ENCODE measurements at regions not wholly inside any gene's neighbourhood (a gene's known extent, or its start where the extent isn't known, plus 50 kb on each side); places are given as distances from the start of the nearest gene placed in this dataset.

DNA sequence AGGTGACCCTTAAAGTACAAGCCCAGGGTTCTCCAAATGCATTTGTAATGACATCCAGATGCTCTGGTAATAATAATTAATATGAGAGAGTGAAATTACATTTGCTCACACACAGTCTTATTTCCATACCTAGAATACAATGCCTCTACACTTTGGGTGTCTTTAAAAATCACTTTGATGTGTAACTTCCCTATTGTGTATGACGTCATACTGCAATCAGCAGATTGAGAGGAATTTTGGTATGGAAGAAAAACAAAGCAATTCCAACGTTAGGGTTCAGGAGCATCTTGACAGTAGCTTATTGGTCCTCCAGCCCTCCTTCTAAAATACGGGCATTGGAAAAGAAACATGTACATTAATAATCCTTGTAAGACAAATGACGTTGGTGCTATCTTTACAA lies 670.6 kb upstream of the ZNF385D start:
- POLR2A ChIA-PET = no interaction called here

DNA sequence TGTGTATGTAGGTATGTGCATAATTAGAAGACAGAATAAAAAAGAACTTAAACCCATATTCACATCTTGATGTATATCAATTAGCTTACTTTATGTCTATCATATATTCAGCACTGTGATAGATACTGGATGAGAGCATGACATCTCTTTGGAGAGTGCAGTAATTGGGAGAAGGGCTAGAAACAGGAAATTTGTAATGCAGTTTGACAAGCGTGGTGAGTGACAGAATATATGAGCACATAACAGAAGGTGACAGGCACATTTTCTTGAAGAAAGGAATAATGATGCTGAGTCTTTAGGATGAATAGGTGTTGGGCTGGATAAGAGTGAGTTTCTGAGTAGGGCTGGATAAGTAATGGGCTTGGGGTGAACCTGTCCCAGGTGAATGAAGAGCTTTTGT lies 680.3 kb upstream of the ZNF385D start:
- TF ChIP-seq ZNF529 (tag by site-specific recombination; IDR thresholded peaks at IDR 0.05; ENCODE audit: insufficient replicate concordance) (no peak), ZNF660 (tag by site-specific recombination; IDR thresholded peaks at IDR 0.05) (no peak), ZNF785 (tag by site-specific recombination; IDR thresholded peaks at IDR 0.05) (no peak), MEIS1 (CRISPR knock-in tag; IDR thresholded peaks at IDR 0.05; ENCODE audit: borderline replicate concordance) (no peak)
- TF ChIP-seq, protein P1, sequence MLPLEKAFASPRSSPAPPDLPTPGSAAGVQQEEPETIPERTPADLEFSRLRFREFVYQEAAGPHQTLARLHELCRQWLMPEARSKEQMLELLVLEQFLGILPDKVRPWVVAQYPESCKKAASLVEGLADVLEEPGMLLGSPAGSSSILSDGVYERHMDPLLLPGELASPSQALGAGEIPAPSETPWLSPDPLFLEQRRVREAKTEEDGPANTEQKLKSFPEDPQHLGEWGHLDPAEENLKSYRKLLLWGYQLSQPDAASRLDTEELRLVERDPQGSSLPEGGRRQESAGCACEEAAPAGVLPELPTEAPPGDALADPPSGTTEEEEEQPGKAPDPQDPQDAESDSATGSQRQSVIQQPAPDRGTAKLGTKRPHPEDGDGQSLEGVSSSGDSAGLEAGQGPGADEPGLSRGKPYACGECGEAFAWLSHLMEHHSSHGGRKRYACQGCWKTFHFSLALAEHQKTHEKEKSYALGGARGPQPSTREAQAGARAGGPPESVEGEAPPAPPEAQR (tag by site-specific recombination; IDR thresholded peaks at IDR 0.05) = no peak
- TF ChIP-seq, protein P2, sequence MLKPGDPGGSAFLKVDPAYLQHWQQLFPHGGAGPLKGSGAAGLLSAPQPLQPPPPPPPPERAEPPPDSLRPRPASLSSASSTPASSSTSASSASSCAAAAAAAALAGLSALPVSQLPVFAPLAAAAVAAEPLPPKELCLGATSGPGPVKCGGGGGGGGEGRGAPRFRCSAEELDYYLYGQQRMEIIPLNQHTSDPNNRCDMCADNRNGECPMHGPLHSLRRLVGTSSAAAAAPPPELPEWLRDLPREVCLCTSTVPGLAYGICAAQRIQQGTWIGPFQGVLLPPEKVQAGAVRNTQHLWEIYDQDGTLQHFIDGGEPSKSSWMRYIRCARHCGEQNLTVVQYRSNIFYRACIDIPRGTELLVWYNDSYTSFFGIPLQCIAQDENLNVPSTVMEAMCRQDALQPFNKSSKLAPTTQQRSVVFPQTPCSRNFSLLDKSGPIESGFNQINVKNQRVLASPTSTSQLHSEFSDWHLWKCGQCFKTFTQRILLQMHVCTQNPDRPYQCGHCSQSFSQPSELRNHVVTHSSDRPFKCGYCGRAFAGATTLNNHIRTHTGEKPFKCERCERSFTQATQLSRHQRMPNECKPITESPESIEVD (tag by site-specific recombination; IDR thresholded peaks at IDR 0.05) = no peak
- TF ChIP-seq, protein P3, sequence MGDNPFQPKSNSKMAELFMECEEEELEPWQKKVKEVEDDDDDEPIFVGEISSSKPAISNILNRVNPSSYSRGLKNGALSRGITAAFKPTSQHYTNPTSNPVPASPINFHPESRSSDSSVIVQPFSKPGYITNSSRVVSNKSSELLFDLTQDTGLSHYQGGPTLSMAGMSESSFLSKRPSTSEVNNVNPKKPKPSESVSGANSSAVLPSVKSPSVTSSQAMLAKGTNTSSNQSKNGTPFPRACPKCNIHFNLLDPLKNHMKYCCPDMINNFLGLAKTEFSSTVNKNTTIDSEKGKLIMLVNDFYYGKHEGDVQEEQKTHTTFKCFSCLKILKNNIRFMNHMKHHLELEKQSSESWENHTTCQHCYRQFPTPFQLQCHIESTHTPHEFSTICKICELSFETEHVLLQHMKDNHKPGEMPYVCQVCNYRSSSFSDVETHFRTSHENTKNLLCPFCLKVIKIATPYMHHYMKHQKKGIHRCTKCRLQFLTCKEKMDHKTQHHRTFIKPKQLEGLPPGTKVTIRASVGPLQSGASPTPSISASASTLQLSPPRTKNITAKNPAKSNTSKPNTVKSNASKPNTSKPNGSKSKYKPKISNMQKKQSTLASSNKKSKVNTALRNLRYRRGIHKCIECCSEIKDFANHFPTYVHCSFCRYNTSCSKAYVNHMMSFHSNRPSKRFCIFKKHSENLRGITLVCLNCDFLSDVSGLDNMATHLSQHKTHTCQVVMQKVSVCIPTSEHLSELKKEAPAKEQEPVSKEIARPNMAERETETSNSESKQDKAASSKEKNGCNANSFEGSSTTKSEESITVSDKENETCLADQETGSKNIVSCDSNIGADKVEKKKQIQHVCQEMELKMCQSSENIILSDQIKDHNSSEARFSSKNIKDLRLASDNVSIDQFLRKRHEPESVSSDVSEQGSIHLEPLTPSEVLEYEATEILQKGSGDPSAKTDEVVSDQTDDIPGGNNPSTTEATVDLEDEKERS (tag by site-specific recombination; IDR thresholded peaks at IDR 0.05) = no peak
- Histone ChIP-seq H3K4me3 (ENCODE audit: low read depth, low read length) (no peak overlapping the region), H3K9me3 (ENCODE audit: control insufficient read depth, insufficient read depth, low read depth, low read length) (no peaks in the 10 kb centered on the region), H3K36me3 (ENCODE audit: control insufficient read depth in 2 of 2, insufficient read depth in 1 of 2, low read length in 2 of 2) (no peaks in the 10 kb centered on the region), H3K4me1 (ENCODE audit: control insufficient read depth, insufficient read depth, low read length) (no peaks in the 10 kb centered on the region), H3K27ac (ENCODE audit: extremely low read depth, low read depth, low read length) (no peak overlapping the region)
- ChIA-PET CTCF (interaction anchor here (0.6 kb wide), 1 partner anchor 83 kb away, joined by 5 read pairs; no protein-coding TSS in a partner anchor), POLR2A (no interaction called here)

More for the DNA sequence above, 670.6 kb upstream of the ZNF385D start:
- no peaks in the 10 kb centered on the region for H3K36me3 ChIP-seq (ENCODE audit: control insufficient read depth in 2 of 2, insufficient read depth in 1 of 2, low read length in 2 of 2)
- no peak overlapping the region for H3K27ac ChIP-seq (ENCODE audit: extremely low read depth, low read depth, low read length)
- CTCF ChIA-PET = no interaction called here
- no peak overlapping the region for H3K4me3 ChIP-seq (ENCODE audit: low read depth, low read length)
- H3K4me1 ChIP-seq (ENCODE audit: control insufficient read depth, insufficient read depth, low read length) = no peaks in the 10 kb centered on the region
- TF ChIP-seq, protein P4, sequence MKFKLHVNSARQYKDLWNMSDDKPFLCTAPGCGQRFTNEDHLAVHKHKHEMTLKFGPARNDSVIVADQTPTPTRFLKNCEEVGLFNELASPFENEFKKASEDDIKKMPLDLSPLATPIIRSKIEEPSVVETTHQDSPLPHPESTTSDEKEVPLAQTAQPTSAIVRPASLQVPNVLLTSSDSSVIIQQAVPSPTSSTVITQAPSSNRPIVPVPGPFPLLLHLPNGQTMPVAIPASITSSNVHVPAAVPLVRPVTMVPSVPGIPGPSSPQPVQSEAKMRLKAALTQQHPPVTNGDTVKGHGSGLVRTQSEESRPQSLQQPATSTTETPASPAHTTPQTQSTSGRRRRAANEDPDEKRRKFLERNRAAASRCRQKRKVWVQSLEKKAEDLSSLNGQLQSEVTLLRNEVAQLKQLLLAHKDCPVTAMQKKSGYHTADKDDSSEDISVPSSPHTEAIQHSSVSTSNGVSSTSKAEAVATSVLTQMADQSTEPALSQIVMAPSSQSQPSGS (tag by site-specific recombination; IDR thresholded peaks at IDR 0.05; ENCODE audit: low read depth) = peak; percentile 61; the same call in 1 of the 2 replicates
- TF ChIP-seq ZNF311 (tag by site-specific recombination; IDR thresholded peaks at IDR 0.05; ENCODE audit: borderline replicate concordance) (no peak), ZNF514 (tag by site-specific recombination; IDR thresholded peaks at IDR 0.05) (no peak)
- no peaks in the 10 kb centered on the region for H3K9me3 ChIP-seq (ENCODE audit: control insufficient read depth, insufficient read depth, low read depth, low read length)

DNA sequence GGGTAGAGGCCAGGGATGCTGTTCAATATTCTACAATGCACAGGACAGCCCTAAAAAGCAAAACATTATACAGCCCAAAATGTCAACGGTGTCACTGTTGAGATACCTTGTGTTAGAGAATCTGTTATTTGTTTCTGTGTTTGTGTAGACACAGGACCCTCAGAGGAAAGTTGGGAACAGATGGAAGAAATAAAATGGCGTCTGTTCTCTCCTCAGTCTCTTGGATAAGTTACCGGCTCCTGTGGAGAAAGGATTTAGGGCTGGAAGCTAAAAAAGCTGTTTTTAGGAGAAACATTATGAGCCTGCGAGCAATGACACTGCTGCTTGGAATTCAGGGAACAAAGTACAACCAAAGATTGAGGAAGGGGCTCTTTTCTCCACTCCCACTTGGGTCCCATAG lies 688.6 kb upstream of the ZNF385D start:
- Histone ChIP-seq H3K27ac (ENCODE audit: extremely low read depth, low read depth, low read length) (no peak overlapping the region), H3K4me3 (ENCODE audit: low read depth, low read length) (no peak overlapping the region), H3K4me1 (ENCODE audit: control insufficient read depth, insufficient read depth, low read length) (no peaks in the 10 kb centered on the region), H3K36me3 (ENCODE audit: control insufficient read depth in 2 of 2, insufficient read depth in 1 of 2, low read length in 2 of 2) (no peaks in the 10 kb centered on the region), H3K9me3 (ENCODE audit: control insufficient read depth, insufficient read depth, low read depth, low read length) (no peaks in the 10 kb centered on the region)
- ChIA-PET POLR2A (no interaction called here), CTCF (no interaction called here)
- TF ChIP-seq ZNF311 (tag by site-specific recombination; IDR thresholded peaks at IDR 0.05; ENCODE audit: borderline replicate concordance) (no peak), OSR2 (tag by site-specific recombination; IDR thresholded peaks at IDR 0.05) (no peak), ZNF433 (tag by site-specific recombination; IDR thresholded peaks at IDR 0.05; ENCODE audit: low read depth) (no peak), ZNF114 (tag by site-specific recombination; IDR thresholded peaks at IDR 0.05) (no peak), WT1 (tag by site-specific recombination; IDR thresholded peaks at IDR 0.05) (no peak), KLF1 (tag by site-specific recombination; IDR thresholded peaks at IDR 0.05) (no peak), ZNF658 (tag by site-specific recombination; IDR thresholded peaks at IDR 0.05) (no peak)

Data from HEK293 (cell line).